ENCODE measurements at regions not wholly inside any gene's neighbourhood (a gene's known extent, or its start where the extent isn't known, plus 50 kb on each side); places are given as distances from the start of the nearest gene placed in this dataset.

DNA sequence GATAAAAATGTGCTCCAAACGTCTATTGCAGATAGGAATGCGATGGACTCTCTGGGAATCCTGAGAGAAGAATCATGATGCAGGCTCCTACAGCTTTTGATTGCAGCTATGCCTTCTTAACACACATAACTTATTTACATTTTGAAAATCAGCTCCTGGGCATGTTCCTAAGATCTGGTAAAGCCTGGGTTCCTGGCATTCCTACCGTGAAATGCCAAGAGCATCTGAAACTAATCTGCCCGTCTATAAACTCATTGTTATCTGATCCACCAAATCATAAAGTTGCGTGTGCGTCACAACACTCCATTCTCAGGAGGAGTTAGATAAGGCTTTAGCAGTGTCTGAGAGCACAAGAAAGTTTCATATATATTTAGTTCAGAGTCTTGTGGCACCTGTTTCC is 79.0 kb upstream of the VGLL3 start:
- Histone ChIP-seq H3K4me3 (ENCODE audit: low read depth, low read length) (no peak overlapping the region), H3K27ac (no peak overlapping the region), H3K9me3 (ENCODE audit: severe bottlenecking) (no peaks in the 10 kb centered on the region), H3K27me3 (ENCODE audit: insufficient read depth, low read depth, severe bottlenecking) (no peaks in the 10 kb centered on the region), H3K36me3 (no peaks in the 10 kb centered on the region)
- TF ChIP-seq, protein P1, sequence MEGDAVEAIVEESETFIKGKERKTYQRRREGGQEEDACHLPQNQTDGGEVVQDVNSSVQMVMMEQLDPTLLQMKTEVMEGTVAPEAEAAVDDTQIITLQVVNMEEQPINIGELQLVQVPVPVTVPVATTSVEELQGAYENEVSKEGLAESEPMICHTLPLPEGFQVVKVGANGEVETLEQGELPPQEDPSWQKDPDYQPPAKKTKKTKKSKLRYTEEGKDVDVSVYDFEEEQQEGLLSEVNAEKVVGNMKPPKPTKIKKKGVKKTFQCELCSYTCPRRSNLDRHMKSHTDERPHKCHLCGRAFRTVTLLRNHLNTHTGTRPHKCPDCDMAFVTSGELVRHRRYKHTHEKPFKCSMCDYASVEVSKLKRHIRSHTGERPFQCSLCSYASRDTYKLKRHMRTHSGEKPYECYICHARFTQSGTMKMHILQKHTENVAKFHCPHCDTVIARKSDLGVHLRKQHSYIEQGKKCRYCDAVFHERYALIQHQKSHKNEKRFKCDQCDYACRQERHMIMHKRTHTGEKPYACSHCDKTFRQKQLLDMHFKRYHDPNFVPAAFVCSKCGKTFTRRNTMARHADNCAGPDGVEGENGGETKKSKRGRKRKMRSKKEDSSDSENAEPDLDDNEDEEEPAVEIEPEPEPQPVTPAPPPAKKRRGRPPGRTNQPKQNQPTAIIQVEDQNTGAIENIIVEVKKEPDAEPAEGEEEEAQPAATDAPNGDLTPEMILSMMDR (IDR thresholded peaks at IDR 0.05; ENCODE audit: low read depth, low read length): no peak
- DNase-seq: no peak

DNA sequence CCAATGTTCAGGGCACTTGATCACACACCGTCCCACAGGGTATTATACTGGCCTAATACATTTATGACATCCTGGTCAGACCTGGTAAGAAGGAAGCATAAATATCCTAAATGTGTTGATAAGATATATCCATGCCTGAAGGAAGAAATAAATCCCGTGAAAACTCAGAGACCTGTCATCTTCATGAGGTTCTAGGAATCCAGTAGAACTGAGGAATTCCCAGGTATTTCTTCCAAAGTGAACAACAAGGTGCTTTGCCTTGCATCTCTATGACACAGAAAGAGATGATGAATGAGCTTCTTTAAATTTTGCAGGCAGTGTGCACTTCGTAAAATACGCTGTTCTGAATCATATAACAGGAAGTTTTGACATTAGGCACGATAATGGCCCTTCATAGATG is 78.1 kb upstream of the VGLL3 start:
- no peak overlapping the region for H3K4me3 ChIP-seq (ENCODE audit: low read depth, low read length)
- no peaks in the 10 kb centered on the region for H3K36me3 ChIP-seq
- no peak overlapping the region for H3K27ac ChIP-seq
- no peaks in the 10 kb centered on the region for H3K9me3 ChIP-seq (ENCODE audit: severe bottlenecking)
- DNase-seq: no peak
- TF ChIP-seq, protein P1 (IDR thresholded peaks at IDR 0.05; ENCODE audit: low read depth, low read length): no peak
- no peaks in the 10 kb centered on the region for H3K27me3 ChIP-seq (ENCODE audit: insufficient read depth, low read depth, severe bottlenecking)

DNA sequence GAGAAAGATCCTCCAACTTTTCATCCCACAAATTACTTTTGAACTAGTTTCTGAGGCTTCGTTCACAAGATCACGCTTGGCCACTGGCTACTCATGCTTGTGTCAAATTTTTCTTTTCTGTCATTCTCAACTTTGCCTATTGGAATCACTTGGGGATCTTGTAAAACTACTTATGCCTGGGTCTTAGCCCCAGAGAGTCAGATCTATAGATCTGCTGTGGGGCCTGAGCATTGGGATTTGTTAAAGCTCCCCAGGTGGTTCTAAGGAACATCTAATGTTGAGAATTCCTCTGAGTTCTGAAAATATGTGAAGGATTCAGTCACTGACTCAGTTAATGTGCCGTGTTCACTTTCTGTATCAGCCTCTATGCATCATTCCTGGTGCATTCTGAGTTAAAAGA is 71.7 kb upstream of the VGLL3 start:
- no peak for DNase-seq
- Histone ChIP-seq H3K4me3 (ENCODE audit: low read depth, low read length) (no peak overlapping the region), H3K9me3 (ENCODE audit: severe bottlenecking) (no peaks in the 10 kb centered on the region), H3K27ac (no peak overlapping the region), H3K27me3 (ENCODE audit: insufficient read depth, low read depth, severe bottlenecking) (no peaks in the 10 kb centered on the region), H3K36me3 (no peaks in the 10 kb centered on the region)
- TF ChIP-seq, protein P1 (IDR thresholded peaks at IDR 0.05; ENCODE audit: low read depth, low read length): no peak

DNA sequence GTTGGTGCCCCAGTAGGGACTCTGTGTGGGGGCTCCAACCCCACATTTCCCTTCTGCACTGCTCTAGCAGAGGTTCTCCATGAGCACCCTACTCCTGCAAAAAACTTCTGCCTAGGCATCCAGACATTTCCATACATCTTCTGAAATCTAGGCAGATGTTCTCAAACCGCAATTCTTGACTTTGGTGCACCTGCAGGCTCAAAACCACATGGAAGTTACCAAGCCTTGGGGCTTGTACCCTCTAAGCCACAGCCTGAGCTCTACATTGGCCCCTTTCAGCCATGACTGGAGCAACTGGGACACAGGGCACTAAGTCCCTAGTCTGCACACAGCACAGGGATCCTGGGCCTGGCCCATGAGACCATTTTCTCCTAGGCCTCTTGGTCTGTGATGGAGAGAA is 66.5 kb upstream of the VGLL3 start:
- Histone ChIP-seq H3K27me3 (ENCODE audit: insufficient read depth, low read depth, severe bottlenecking) (no peaks in the 10 kb centered on the region), H3K27ac (no peak overlapping the region), H3K9me3 (ENCODE audit: severe bottlenecking) (no peaks in the 10 kb centered on the region), H3K36me3 (no peaks in the 10 kb centered on the region), H3K4me3 (ENCODE audit: low read depth, low read length) (no peak overlapping the region)
- DNase-seq: no peak
- TF ChIP-seq, protein P1 (IDR thresholded peaks at IDR 0.05; ENCODE audit: low read depth, low read length): no peak

DNA sequence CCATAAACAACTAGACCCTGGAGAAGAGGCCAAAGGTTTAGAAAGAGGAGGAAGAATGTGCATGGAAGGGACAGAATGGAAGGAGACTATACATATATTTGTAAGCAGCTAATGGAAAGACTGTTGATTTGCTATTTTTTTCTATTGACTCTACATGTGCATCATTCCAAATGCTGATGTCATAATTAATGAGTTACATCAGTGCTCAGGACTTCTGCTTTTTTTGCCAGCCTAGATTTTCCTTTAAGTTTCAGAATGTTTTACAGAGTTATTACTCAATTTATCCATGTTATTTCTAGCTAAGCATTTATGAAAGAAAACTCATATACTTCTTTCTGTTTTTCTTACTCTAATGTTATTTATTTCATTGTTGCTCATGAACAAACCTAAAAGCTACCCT is 62.6 kb upstream of the VGLL3 start:
- no peaks in the 10 kb centered on the region for H3K27me3 ChIP-seq (ENCODE audit: insufficient read depth, low read depth, severe bottlenecking)
- DNase-seq: no peak
- H3K27ac ChIP-seq: no peak overlapping the region
- H3K4me3 ChIP-seq (ENCODE audit: low read depth, low read length): no peak overlapping the region
- TF ChIP-seq, protein P1 (IDR thresholded peaks at IDR 0.05; ENCODE audit: low read depth, low read length): no peak
- H3K9me3 ChIP-seq (ENCODE audit: severe bottlenecking): no peaks in the 10 kb centered on the region
- H3K36me3 ChIP-seq: no peaks in the 10 kb centered on the region

GRCh38 chr3:87052499-87053260 is 61.7 kb upstream of the VGLL3 start:
- no peaks in the 10 kb centered on the region for H3K9me3 ChIP-seq (ENCODE audit: severe bottlenecking)
- no peak overlapping the region for H3K4me3 ChIP-seq (ENCODE audit: low read depth, low read length)
- no peak for DNase-seq
- H3K36me3 ChIP-seq: no peaks in the 10 kb centered on the region
- TF ChIP-seq, protein P1 (IDR thresholded peaks at IDR 0.05; ENCODE audit: low read depth, low read length): no peak
- no peaks in the 10 kb centered on the region for H3K27me3 ChIP-seq (ENCODE audit: insufficient read depth, low read depth, severe bottlenecking)
- H3K27ac ChIP-seq: no peak overlapping the region

All from WERI-Rb-1 (cell line).